ENCODE measurements at regions not wholly inside any gene's neighbourhood (a gene's known extent, or its start where the extent isn't known, plus 50 kb on each side); places are given as distances from the start of the nearest gene placed in this dataset.

DNA sequence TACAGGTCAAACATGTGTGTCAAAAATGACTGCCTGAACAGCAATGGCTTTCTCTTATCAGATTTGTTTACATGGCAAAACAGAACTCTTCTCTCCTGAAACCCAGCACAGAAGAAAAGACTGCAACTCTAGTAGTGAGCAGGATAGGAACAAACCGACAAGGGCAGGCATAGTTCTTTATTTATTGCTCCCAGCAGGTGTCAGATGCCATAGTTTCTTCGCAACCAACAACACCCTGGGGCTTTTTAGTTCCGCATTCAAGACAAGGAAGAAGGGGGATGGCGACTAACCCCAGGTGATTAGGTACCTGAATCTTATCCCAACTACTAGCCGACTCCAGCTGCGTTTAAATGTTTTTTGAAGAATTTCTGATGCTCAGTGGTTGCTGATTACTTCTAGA, 367.5 kb upstream of the FIGN start:
- no peak for TF ChIP-seq POLR2A (IDR thresholded peaks at IDR 0.05; ENCODE audit: low read depth)
- TF ChIP-seq, protein P1, sequence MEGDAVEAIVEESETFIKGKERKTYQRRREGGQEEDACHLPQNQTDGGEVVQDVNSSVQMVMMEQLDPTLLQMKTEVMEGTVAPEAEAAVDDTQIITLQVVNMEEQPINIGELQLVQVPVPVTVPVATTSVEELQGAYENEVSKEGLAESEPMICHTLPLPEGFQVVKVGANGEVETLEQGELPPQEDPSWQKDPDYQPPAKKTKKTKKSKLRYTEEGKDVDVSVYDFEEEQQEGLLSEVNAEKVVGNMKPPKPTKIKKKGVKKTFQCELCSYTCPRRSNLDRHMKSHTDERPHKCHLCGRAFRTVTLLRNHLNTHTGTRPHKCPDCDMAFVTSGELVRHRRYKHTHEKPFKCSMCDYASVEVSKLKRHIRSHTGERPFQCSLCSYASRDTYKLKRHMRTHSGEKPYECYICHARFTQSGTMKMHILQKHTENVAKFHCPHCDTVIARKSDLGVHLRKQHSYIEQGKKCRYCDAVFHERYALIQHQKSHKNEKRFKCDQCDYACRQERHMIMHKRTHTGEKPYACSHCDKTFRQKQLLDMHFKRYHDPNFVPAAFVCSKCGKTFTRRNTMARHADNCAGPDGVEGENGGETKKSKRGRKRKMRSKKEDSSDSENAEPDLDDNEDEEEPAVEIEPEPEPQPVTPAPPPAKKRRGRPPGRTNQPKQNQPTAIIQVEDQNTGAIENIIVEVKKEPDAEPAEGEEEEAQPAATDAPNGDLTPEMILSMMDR (IDR thresholded peaks at IDR 0.05): no peak

Data from esophagus muscularis mucosa (tissue), 3 donors.